Panc1 (cell line): ENCODE measurements at regions not wholly inside any gene's neighbourhood (a gene's known extent, or its start where the extent isn't known, plus 50 kb on each side); places are given as distances from the start of the nearest gene placed in this dataset.

Experiments used
- ATAC-seq: fragments of 200-7000 bp; cut with Tn5 transposase; 2 replicates; pipeline ENCODE4 v1.9.1; 2020; ENCODE audit warnings: mild to moderate bottlenecking, moderate library complexity
- BruUV-seq: library from RNA; stranded (reverse); fragments of 400-500 nt; replicated peaks from 2 replicates; lab custom pipeline; 2021; lab: Mats Ljungman, UMichigan
- CTCF ChIA-PET: fragments of 300-600 bp; sonication (Branson Sonifier 250); formaldehyde crosslinking; loops from one replicate; lab custom pipeline; 2022; ENCODE audit warnings: antibody characterized with exemption; lab: Charles Lee
- POLR2A ChIA-PET: fragments of 300-600 bp; sonication (Branson Sonifier 250); formaldehyde crosslinking; loops from one replicate; lab custom pipeline; 2022; ENCODE audit warnings: antibody characterized with exemption; lab: Charles Lee
- DNase-seq: peaks from one replicate; pipeline ENCODE4 v3.0.0-alpha.2; 2010; ENCODE audit warnings: low read depth, low spot score
- H3K27ac ChIP-seq: 2 replicates; pipeline ENCODE4 v1.5.1; 2011; ENCODE audit warnings: mild to moderate bottlenecking, low read length, inconsistent platforms
- H3K27me3 ChIP-seq: fragments of 200-500 bp; sonication (Bioruptor generic); 2 replicates; pipeline ENCODE4 v1.6.0; 2014; ENCODE audit warnings: low read length, inconsistent platforms; ENCODE audit not compliant: control insufficient read depth, insufficient read depth
- H3K36me3 ChIP-seq: fragments of 200-500 bp; sonication (Bioruptor generic); 2 replicates; pipeline ENCODE4 v1.5.1; 2014; ENCODE audit warnings: inconsistent platforms, mild to moderate bottlenecking, low read length, moderate library complexity; ENCODE audit not compliant: control insufficient read depth, insufficient read depth
- H3K4me1 ChIP-seq: 2 replicates; pipeline ENCODE4 v1.5.1; 2011; ENCODE audit warnings: inconsistent platforms, mild to moderate bottlenecking, low read length, moderate library complexity; ENCODE audit not compliant: control insufficient read depth, insufficient read depth
- H3K4me3 ChIP-seq, 2 experiments: 2 replicates each; pipeline ENCODE4 v1.5.1; 2011 to 2012; ENCODE audit warnings: low read depth in 2 of 2, low read length in 2 of 2, mild to moderate bottlenecking in 2 of 2, inconsistent platforms in 1 of 2, moderate library complexity in 1 of 2
- H3K9me3 ChIP-seq: fragments of 200-500 bp; sonication (Bioruptor generic); 2 replicates; pipeline ENCODE4 v1.5.1; 2014; ENCODE audit warnings: low read depth, mild to moderate bottlenecking, inconsistent platforms, low read length, moderate library complexity; ENCODE audit not compliant: control insufficient read depth, insufficient read depth
- POLR2AphosphoS5 ChIP-seq: IDR thresholded peaks from 2 replicates; pipeline ENCODE4 v1.6.1; 2012; ENCODE audit warnings: mild to moderate bottlenecking, low read depth, low read length, moderate library complexity
- SIN3A ChIP-seq: IDR thresholded peaks from 2 replicates; pipeline ENCODE4 v1.6.1; 2012; ENCODE audit warnings: low read depth, mild to moderate bottlenecking, low read length, moderate library complexity, borderline replicate concordance; ENCODE audit not compliant: insufficient read depth
- TCF7L2 ChIP-seq: IDR thresholded peaks from 2 replicates; pipeline ENCODE4 v1.6.1; 2011; ENCODE audit warnings: mild to moderate bottlenecking, low read depth, low read length, inconsistent platforms
- in situ Hi-C: cut with HindIII; loops from 2 replicates; pipeline ENCODE4 v1.10.0; 2016; ENCODE audit warnings: low sequenced_read_pairs, low pct_unique_long_range_greater_than_20kb
- intact Hi-C: fragments of 100-400 bp; cut with micrococcal nuclease; formaldehyde crosslinking; loops from one replicate; pipeline ENCODE4 v1.10.0; 2022; ENCODE audit not compliant: unreplicated experiment
- TF ChIP-seq, protein P1 (sequence below), 2 experiments: IDR thresholded peaks; 2 replicates each; pipeline ENCODE4 v1.6.1; 2011 to 2012; ENCODE audit warnings: low read depth in 2 of 2, control low read depth in 1 of 2, low read length in 1 of 2, mild to moderate bottlenecking in 1 of 2, moderate library complexity in 1 of 2; ENCODE audit not compliant: insufficient read depth in 1 of 2
- TF ChIP-seq, protein P2 (sequence below): fragments of 450-650 bp; IDR thresholded peaks from 2 replicates; pipeline ENCODE4 v1.5.1; 2017; ENCODE audit warnings: mild to moderate bottlenecking

DNA sequence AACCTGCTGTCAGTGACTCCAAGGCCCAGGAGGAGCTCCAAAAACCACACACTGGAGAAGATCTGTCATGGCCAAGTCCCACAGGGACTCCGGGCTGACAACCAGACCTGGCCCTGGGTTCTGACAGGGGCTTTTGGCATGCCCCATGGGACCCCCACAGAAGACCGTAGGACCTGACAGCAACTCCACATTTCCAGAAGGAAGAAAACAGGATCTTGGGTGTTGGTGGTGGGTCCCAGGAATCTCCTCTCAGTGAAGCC lies 275.9 kb upstream of the HS6ST1 start:
- Histone ChIP-seq H3K9me3 (no peaks in the 10 kb centered on the region), H3K4me1 (no peaks in the 10 kb centered on the region), H3K27me3 (no peaks in the 10 kb centered on the region), H3K27ac (no peak overlapping the region), H3K4me3 (no peak overlapping the region), H3K36me3 (no peaks in the 10 kb centered on the region)
- ChIA-PET CTCF (no interaction called here), POLR2A (no interaction called here)
- no TSS peak for BruUV-seq
- no peak for ATAC-seq
- intact Hi-C loops, result no loop called here
- no peak for DNase-seq
- TF ChIP-seq, protein P1, sequence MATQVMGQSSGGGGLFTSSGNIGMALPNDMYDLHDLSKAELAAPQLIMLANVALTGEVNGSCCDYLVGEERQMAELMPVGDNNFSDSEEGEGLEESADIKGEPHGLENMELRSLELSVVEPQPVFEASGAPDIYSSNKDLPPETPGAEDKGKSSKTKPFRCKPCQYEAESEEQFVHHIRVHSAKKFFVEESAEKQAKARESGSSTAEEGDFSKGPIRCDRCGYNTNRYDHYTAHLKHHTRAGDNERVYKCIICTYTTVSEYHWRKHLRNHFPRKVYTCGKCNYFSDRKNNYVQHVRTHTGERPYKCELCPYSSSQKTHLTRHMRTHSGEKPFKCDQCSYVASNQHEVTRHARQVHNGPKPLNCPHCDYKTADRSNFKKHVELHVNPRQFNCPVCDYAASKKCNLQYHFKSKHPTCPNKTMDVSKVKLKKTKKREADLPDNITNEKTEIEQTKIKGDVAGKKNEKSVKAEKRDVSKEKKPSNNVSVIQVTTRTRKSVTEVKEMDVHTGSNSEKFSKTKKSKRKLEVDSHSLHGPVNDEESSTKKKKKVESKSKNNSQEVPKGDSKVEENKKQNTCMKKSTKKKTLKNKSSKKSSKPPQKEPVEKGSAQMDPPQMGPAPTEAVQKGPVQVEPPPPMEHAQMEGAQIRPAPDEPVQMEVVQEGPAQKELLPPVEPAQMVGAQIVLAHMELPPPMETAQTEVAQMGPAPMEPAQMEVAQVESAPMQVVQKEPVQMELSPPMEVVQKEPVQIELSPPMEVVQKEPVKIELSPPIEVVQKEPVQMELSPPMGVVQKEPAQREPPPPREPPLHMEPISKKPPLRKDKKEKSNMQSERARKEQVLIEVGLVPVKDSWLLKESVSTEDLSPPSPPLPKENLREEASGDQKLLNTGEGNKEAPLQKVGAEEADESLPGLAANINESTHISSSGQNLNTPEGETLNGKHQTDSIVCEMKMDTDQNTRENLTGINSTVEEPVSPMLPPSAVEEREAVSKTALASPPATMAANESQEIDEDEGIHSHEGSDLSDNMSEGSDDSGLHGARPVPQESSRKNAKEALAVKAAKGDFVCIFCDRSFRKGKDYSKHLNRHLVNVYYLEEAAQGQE (IDR thresholded peaks at IDR 0.05; ENCODE audit: insufficient read depth in 1 of 2, low read depth in 2 of 2, low read length in 1 of 2), result no peak
- TF ChIP-seq SIN3A, result no peak
- TF ChIP-seq TCF7L2, result no peak
- TF ChIP-seq, protein P2, sequence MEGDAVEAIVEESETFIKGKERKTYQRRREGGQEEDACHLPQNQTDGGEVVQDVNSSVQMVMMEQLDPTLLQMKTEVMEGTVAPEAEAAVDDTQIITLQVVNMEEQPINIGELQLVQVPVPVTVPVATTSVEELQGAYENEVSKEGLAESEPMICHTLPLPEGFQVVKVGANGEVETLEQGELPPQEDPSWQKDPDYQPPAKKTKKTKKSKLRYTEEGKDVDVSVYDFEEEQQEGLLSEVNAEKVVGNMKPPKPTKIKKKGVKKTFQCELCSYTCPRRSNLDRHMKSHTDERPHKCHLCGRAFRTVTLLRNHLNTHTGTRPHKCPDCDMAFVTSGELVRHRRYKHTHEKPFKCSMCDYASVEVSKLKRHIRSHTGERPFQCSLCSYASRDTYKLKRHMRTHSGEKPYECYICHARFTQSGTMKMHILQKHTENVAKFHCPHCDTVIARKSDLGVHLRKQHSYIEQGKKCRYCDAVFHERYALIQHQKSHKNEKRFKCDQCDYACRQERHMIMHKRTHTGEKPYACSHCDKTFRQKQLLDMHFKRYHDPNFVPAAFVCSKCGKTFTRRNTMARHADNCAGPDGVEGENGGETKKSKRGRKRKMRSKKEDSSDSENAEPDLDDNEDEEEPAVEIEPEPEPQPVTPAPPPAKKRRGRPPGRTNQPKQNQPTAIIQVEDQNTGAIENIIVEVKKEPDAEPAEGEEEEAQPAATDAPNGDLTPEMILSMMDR, result no peak
- TF ChIP-seq POLR2AphosphoS5, result no peak
- in situ Hi-C loops, result no loop called here

DNA sequence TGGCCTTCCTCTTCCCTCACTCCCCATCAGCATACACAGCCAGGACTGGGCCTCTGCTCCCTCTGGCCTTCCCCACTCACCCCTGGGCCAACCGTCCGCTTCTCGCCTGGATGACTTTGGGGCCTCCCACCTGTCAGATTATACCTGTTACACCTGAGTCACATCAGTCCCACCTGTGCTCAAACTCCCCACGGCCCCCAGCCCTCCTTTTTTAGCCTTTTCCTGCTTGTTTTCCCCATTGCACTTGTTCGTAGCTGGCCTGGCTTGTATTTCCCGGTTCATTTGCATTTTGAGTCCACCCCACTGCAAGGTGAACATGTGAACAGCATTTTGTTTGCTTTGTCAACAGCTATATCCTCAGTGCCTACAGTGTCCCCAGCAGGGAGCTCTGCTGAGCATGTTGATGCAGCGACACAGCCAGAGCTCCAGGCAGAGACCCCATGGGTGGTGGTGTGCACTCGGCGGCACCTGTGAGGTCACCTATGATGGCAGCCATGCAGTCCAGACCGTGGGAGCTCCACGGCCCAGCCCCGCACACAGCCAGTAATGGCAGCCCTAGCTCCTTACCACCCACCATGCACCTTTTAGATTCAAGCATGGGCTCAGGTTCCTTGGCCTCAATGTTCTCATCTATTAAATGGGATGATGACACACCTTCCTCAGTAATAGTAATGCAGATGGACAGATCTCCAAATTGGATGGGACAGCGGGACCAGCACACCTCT lies 276.4 kb upstream of the HS6ST1 start:
- in situ Hi-C loops (no loop called here), intact Hi-C loops (no loop called here)
- no peaks in the 10 kb centered on the region for H3K36me3 ChIP-seq
- ATAC-seq (no peak), DNase-seq (no peak)
- no peak overlapping the region for H3K27ac ChIP-seq
- H3K4me3 ChIP-seq, result no peak overlapping the region
- no peaks in the 10 kb centered on the region for H3K9me3 ChIP-seq
- ChIA-PET CTCF (no interaction called here), POLR2A (no interaction called here)
- H3K4me1 ChIP-seq, result no peaks in the 10 kb centered on the region
- TF ChIP-seq, protein P1 (IDR thresholded peaks at IDR 0.05; ENCODE audit: insufficient read depth in 1 of 2, low read depth in 2 of 2, low read length in 1 of 2), result no peak
- TF ChIP-seq SIN3A, result no peak
- BruUV-seq, result no TSS peak
- H3K27me3 ChIP-seq, result no peaks in the 10 kb centered on the region
